OCI-LY1 (cell line): ENCODE measurements at regions not wholly inside any gene's neighbourhood (a gene's known extent, or its start where the extent isn't known, plus 50 kb on each side); places are given as distances from the start of the nearest gene placed in this dataset.

Source experiments
- CTCF ChIP-seq: fragments of 200-600 bp; sonication (generic), shearing (Covaris generic); IDR thresholded peaks from 2 replicates; pipeline ENCODE4 v1.5.1; 2017; ENCODE audit warnings: mild to moderate bottlenecking, antibody characterized with exemption, low read length, moderate library complexity, mixed read lengths
- EZH2 ChIP-seq: fragments of 200-600 bp; sonication (generic), shearing (Covaris generic); IDR thresholded peaks from 2 replicates; pipeline ENCODE4 v1.8.0; 2017; ENCODE audit warnings: borderline replicate concordance, mixed run types, mild to moderate bottlenecking, antibody characterized with exemption, low read length, moderate library complexity, mixed read lengths

- TF ChIP-seq CTCF (no peak), EZH2 (no peak)
Observed at GRCh38 chr6:82458705-82459104, 95.1 kb downstream of the TPBG start.
